Activated CD8-positive, alpha-beta memory T cell treated with anti-CD3 and anti-CD28 coated beads, Interleukin-2, amount 10 ng/mL, durations not matched to agents 7 days and 5 days (primary cell): ENCODE measurements at regions not wholly inside any gene's neighbourhood (a gene's known extent, or its start where the extent isn't known, plus 50 kb on each side); places are given as distances from the start of the nearest gene placed in this dataset.
"Not testable (repeated sequence)": the region's sequence is repeated elsewhere in the genome, so short reads cannot be mapped to it uniquely, and the experiment has no call there.

Experiments
- ATAC-seq: fragments of 150-1000 bp; cut with Tn5 transposase; one replicate; pipeline ENCODE4 v1.10.0; 2021; ENCODE audit warnings: moderate library complexity
- CTCF ChIA-PET: fragments of 350-600 bp; sonication (Branson Sonifier 250); formaldehyde crosslinking; loops from one replicate; lab custom pipeline; 2021; ENCODE audit warnings: antibody characterized with exemption; lab: Charles Lee
- DNase-seq: peaks from one replicate; pipeline ENCODE4 v3.0.0-alpha.2; 2020
- H3K27ac Mint-ChIP-seq: one replicate; pipeline ENCODE4 v1.8.0; 2021; ENCODE audit warnings: mild to moderate bottlenecking, mixed read lengths
- H3K27me3 Mint-ChIP-seq: one replicate; pipeline ENCODE4 v1.8.0; 2021; ENCODE audit warnings: mixed read lengths
- H3K36me3 Mint-ChIP-seq: one replicate; pipeline ENCODE4 v1.8.0; 2021; ENCODE audit warnings: mild to moderate bottlenecking, mixed read lengths
- H3K4me1 Mint-ChIP-seq: one replicate; pipeline ENCODE4 v1.8.0; 2021; ENCODE audit warnings: mixed read lengths
- H3K4me3 Mint-ChIP-seq: one replicate; pipeline ENCODE4 v1.8.0; 2021; ENCODE audit warnings: mild to moderate bottlenecking, moderate library complexity, mixed read lengths
- H3K9me3 Mint-ChIP-seq: one replicate; pipeline ENCODE4 v1.8.0; 2022; ENCODE audit warnings: low read depth, mixed read lengths

- H3K9me3 Mint-ChIP-seq: no peaks in the 10 kb centered on the region
- H3K4me1 Mint-ChIP-seq: peaks cover 18% of the 10 kb centered on the region
- no peak for ATAC-seq
- no peaks in the 10 kb centered on the region for H3K36me3 Mint-ChIP-seq
- H3K27me3 Mint-ChIP-seq: peaks cover 18% of the 10 kb centered on the region
- CTCF ChIA-PET: interaction anchor here (2.9 kb wide), 1 partner anchor 8 kb away, joined by 15 read pairs; no protein-coding TSS in a partner anchor
- H3K4me3 Mint-ChIP-seq: no peak overlapping the region
- no peak overlapping the region for H3K27ac Mint-ChIP-seq
- DNase-seq: no peak
These were observed 93.2 kb upstream of the SYT13 start for GRCh38 chr11:45379162-45379863.

- Mint-ChIP-seq H3K36me3 (no peaks in the 10 kb centered on the region), H3K27me3 (peaks cover 20% of the 10 kb centered on the region), H3K27ac (no peak overlapping the region), H3K9me3 (no peaks in the 10 kb centered on the region), H3K4me1 (peaks cover 18% of the 10 kb centered on the region), H3K4me3 (no peak overlapping the region)
- no peak for ATAC-seq
- CTCF ChIA-PET: no interaction called here
- DNase-seq: no peak
These were observed 92.4 kb upstream of the SYT13 start for GRCh38 chr11:45378516-45378915.

GRCh38 chr11:45374653-45375059, 88.5 kb upstream of the SYT13 start:
- Mint-ChIP-seq H3K27me3 (peaks cover 18% of the 10 kb centered on the region), H3K9me3 (no peaks in the 10 kb centered on the region), H3K4me1 (peaks cover 8% of the 10 kb centered on the region), H3K4me3 (no peak overlapping the region), H3K27ac (no peak overlapping the region), H3K36me3 (no peaks in the 10 kb centered on the region)
- ATAC-seq (peak; percentile 50), DNase-seq (no peak)
- CTCF ChIA-PET: interaction anchor here (1.0 to 1.9 kb wide), 3 partner anchors 10 to 397 kb away, joined by 3 to 4 read pairs (median 3); no protein-coding TSS in a partner anchor

GRCh38 chr11:45374130-45374529, 88.0 kb upstream of the SYT13 start:
- Mint-ChIP-seq H3K9me3 (no peaks in the 10 kb centered on the region), H3K36me3 (no peaks in the 10 kb centered on the region), H3K27ac (no peak overlapping the region), H3K4me1 (peaks cover 8% of the 10 kb centered on the region), H3K27me3 (peaks cover 18% of the 10 kb centered on the region), H3K4me3 (no peak overlapping the region)
- ATAC-seq: no peak
- CTCF ChIA-PET: interaction anchor here (1.0 to 1.9 kb wide), 2 partner anchors 11 to 281 kb away, joined by 3 read pairs; no protein-coding TSS in a partner anchor
- DNase-seq: no peak

GRCh38 chr11:45373506-45374035, 87.4 kb upstream of the SYT13 start:
- H3K36me3 Mint-ChIP-seq: no peaks in the 10 kb centered on the region
- peaks cover 8% of the 10 kb centered on the region for H3K4me1 Mint-ChIP-seq
- CTCF ChIA-PET: interaction anchor here (3.1 kb wide), 1 partner anchor 398 kb away, joined by 35 read pairs; no protein-coding TSS in a partner anchor
- ATAC-seq (no peak), DNase-seq (no peak)
- H3K9me3 Mint-ChIP-seq: no peaks in the 10 kb centered on the region
- peaks cover 18% of the 10 kb centered on the region for H3K27me3 Mint-ChIP-seq
- no peak overlapping the region for H3K27ac Mint-ChIP-seq
- H3K4me3 Mint-ChIP-seq: no peak overlapping the region

GRCh38 chr11:45372414-45372813, 86.3 kb upstream of the SYT13 start:
- H3K4me1 Mint-ChIP-seq, ATAC-seq, H3K27ac Mint-ChIP-seq, H3K4me3 Mint-ChIP-seq, DNase-seq, H3K9me3 Mint-ChIP-seq, H3K36me3 Mint-ChIP-seq: not testable (repeated sequence)
- peaks cover 18% of the 10 kb centered on the region for H3K27me3 Mint-ChIP-seq
- CTCF ChIA-PET: interaction anchor here (0.7 to 3.1 kb wide), 6 partner anchors 8 to 399 kb away, joined by 3 to 35 read pairs (median 5); no protein-coding TSS in a partner anchor

- CTCF ChIA-PET: interaction anchor here (0.7 to 3.1 kb wide), 29 partner anchors 9 to 402 kb away, joined by 3 to 35 read pairs (median 3); no protein-coding TSS in a partner anchor
- no peak overlapping the region for H3K4me3 Mint-ChIP-seq
These were observed 85.3 kb upstream of the SYT13 start for GRCh38 chr11:45371251-45372115.

GRCh38 chr11:45369313-45369712, 83.2 kb upstream of the SYT13 start:
- H3K9me3 Mint-ChIP-seq: no peaks in the 10 kb centered on the region
- no peaks in the 10 kb centered on the region for H3K36me3 Mint-ChIP-seq
- ATAC-seq (no peak), DNase-seq (no peak)
- CTCF ChIA-PET: interaction anchor here (1.2 kb wide), 1 partner anchor 285 kb away, joined by 3 read pairs; no protein-coding TSS in a partner anchor
- H3K4me1 Mint-ChIP-seq: peaks cover 3% of the 10 kb centered on the region
- H3K4me3 Mint-ChIP-seq: no peak overlapping the region
- H3K27me3 Mint-ChIP-seq: peaks cover 18% of the 10 kb centered on the region
- H3K27ac Mint-ChIP-seq: no peak overlapping the region

More at GRCh38 chr11:45371251-45372115, 85.3 kb upstream of the SYT13 start:
- no peaks in the 10 kb centered on the region for H3K36me3 Mint-ChIP-seq
- H3K9me3 Mint-ChIP-seq: no peaks in the 10 kb centered on the region
- H3K27ac Mint-ChIP-seq: no peak overlapping the region
- DNase-seq (peak; percentile 68), ATAC-seq (peak; percentile 59)
- peaks cover 8% of the 10 kb centered on the region for H3K4me1 Mint-ChIP-seq
- peaks cover 18% of the 10 kb centered on the region for H3K27me3 Mint-ChIP-seq

GRCh38 chr11:45368697-45369096, 82.6 kb upstream of the SYT13 start:
- H3K4me3 Mint-ChIP-seq: no peak overlapping the region
- no peaks in the 10 kb centered on the region for H3K36me3 Mint-ChIP-seq
- no peak overlapping the region for H3K27ac Mint-ChIP-seq
- DNase-seq (no peak), ATAC-seq (no peak)
- peaks cover 3% of the 10 kb centered on the region for H3K4me1 Mint-ChIP-seq
- peaks cover 20% of the 10 kb centered on the region for H3K27me3 Mint-ChIP-seq
- CTCF ChIA-PET: interaction anchor here (1.2 to 2.0 kb wide), 2 partner anchors 286 to 403 kb away, joined by 3 to 8 read pairs; no protein-coding TSS in a partner anchor
- H3K9me3 Mint-ChIP-seq: no peaks in the 10 kb centered on the region

GRCh38 chr11:45366619-45367190, 80.6 kb upstream of the SYT13 start:
- Mint-ChIP-seq H3K36me3 (no peaks in the 10 kb centered on the region), H3K27ac (no peak overlapping the region), H3K4me3 (no peak overlapping the region), H3K27me3 (peaks cover 23% of the 10 kb centered on the region), H3K4me1 (peaks cover 3% of the 10 kb centered on the region), H3K9me3 (no peaks in the 10 kb centered on the region)
- DNase-seq (no peak), ATAC-seq (no peak)
- CTCF ChIA-PET: interaction anchor here (2.0 kb wide), 1 partner anchor 405 kb away, joined by 8 read pairs; no protein-coding TSS in a partner anchor

GRCh38 chr11:45365961-45366618, 79.9 kb upstream of the SYT13 start:
- DNase-seq: no peak
- H3K27ac Mint-ChIP-seq: no peak overlapping the region
- no peak for ATAC-seq
- peaks cover 24% of the 10 kb centered on the region for H3K27me3 Mint-ChIP-seq
- H3K4me3 Mint-ChIP-seq: no peak overlapping the region
- CTCF ChIA-PET: no interaction called here
- peaks cover 2% of the 10 kb centered on the region for H3K4me1 Mint-ChIP-seq
- H3K9me3 Mint-ChIP-seq: no peaks in the 10 kb centered on the region
- H3K36me3 Mint-ChIP-seq: no peaks in the 10 kb centered on the region

- DNase-seq (no peak), ATAC-seq (no peak)
- Mint-ChIP-seq H3K27ac (no peak overlapping the region), H3K9me3 (no peaks in the 10 kb centered on the region), H3K36me3 (no peaks in the 10 kb centered on the region), H3K4me1 (peaks cover 2% of the 10 kb centered on the region), H3K4me3 (no peak overlapping the region), H3K27me3 (peaks cover 32% of the 10 kb centered on the region)
- CTCF ChIA-PET: interaction anchor here (2.1 to 3.1 kb wide), 2 partner anchors 9 to 409 kb away, joined by 8 to 13 read pairs; no protein-coding TSS in a partner anchor
These were observed 76.5 kb upstream of the SYT13 start for GRCh38 chr11:45362636-45363035.
